Gastrocnemius medialis (tissue), 4 donors: ENCODE measurements at regions not wholly inside any gene's neighbourhood (a gene's known extent, or its start where the extent isn't known, plus 50 kb on each side); places are given as distances from the start of the nearest gene placed in this dataset.

Experiments
- POLR2A ChIP-seq, 2 donors: fragments of 450-650 bp; IDR thresholded peaks; one replicate each; pipeline ENCODE4 v1.6.1; 2017; ENCODE audit warnings: antibody characterized with exemption in 2 of 2, mild to moderate bottlenecking in 2 of 2, moderate library complexity in 2 of 2
- TF ChIP-seq, protein P1 (sequence below), 5 experiments: fragments of 450-650 bp in 3 of 5; fragments of 200-600 bp in 2 of 5; sonication (generic) in 2 of 5; IDR thresholded peaks in 4 of 5; conservative IDR thresholded peaks in 1 of 5; 1 replicate in 4 of 5; 2 replicates in 1 of 5; pipeline ENCODE4 v1.5.1; 2016 to 2019; ENCODE audit warnings: antibody characterized with exemption in 5 of 5, mild to moderate bottlenecking in 3 of 5, moderate library complexity in 3 of 5

GRCh38 chr2:120878970-120879369, 143.3 kb downstream of the GLI2 start:
- TF ChIP-seq, protein P1, sequence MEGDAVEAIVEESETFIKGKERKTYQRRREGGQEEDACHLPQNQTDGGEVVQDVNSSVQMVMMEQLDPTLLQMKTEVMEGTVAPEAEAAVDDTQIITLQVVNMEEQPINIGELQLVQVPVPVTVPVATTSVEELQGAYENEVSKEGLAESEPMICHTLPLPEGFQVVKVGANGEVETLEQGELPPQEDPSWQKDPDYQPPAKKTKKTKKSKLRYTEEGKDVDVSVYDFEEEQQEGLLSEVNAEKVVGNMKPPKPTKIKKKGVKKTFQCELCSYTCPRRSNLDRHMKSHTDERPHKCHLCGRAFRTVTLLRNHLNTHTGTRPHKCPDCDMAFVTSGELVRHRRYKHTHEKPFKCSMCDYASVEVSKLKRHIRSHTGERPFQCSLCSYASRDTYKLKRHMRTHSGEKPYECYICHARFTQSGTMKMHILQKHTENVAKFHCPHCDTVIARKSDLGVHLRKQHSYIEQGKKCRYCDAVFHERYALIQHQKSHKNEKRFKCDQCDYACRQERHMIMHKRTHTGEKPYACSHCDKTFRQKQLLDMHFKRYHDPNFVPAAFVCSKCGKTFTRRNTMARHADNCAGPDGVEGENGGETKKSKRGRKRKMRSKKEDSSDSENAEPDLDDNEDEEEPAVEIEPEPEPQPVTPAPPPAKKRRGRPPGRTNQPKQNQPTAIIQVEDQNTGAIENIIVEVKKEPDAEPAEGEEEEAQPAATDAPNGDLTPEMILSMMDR (IDR thresholded peaks at IDR 0.05 in 4 of 5, conservative IDR thresholded peaks at IDR 0.05 in 1 of 5): no peak
- no peak for TF ChIP-seq POLR2A (IDR thresholded peaks at IDR 0.05)
